Hepatocyte (in vitro differentiated cells): ENCODE measurements at regions not wholly inside any gene's neighbourhood (a gene's known extent, or its start where the extent isn't known, plus 50 kb on each side); places are given as distances from the start of the nearest gene placed in this dataset.

ENCODE experiments used
- EZH2 ChIP-seq: fragments of 200-600 bp; sonication (generic); IDR thresholded peaks from 2 replicates; pipeline ENCODE4 v1.6.1; 2016; ENCODE audit warnings: antibody characterized with exemption, mild to moderate bottlenecking, borderline replicate concordance
- EZH2phosphoT487 ChIP-seq: fragments of 200-600 bp; sonication (generic); IDR thresholded peaks from one replicate; pipeline ENCODE4 v1.6.1; 2018; ENCODE audit warnings: antibody characterized with exemption, mild to moderate bottlenecking, low read depth, moderate library complexity; ENCODE audit not compliant: unreplicated experiment, severe bottlenecking
- TF ChIP-seq, protein P1 (sequence below): fragments of 200-600 bp; sonication (generic); IDR thresholded peaks from 2 replicates; pipeline ENCODE4 v1.5.1; 2016; ENCODE audit warnings: antibody characterized with exemption, mild to moderate bottlenecking; ENCODE audit not compliant: poor library complexity

DNA sequence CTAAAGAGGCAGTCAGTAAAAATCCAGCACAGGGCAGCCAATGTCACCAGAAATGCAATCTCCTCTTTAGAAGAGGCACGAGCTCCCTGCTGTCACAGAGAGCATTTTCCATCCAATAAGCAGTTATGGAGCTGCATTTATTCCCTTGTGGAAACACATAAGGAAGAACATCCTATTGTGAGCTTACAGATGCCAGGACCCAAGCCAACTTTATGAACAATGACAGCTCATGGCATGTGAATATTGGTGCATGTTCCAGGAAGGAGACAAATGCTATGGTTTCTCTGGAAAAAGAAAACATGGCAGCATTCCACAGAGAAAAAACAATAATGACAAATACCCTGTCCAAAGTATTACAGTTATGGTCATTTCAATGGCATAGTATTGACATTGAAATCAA lies 955.6 kb downstream of the UQCRFS1 start:
- no peak for TF ChIP-seq EZH2phosphoT487
- TF ChIP-seq, protein P1, sequence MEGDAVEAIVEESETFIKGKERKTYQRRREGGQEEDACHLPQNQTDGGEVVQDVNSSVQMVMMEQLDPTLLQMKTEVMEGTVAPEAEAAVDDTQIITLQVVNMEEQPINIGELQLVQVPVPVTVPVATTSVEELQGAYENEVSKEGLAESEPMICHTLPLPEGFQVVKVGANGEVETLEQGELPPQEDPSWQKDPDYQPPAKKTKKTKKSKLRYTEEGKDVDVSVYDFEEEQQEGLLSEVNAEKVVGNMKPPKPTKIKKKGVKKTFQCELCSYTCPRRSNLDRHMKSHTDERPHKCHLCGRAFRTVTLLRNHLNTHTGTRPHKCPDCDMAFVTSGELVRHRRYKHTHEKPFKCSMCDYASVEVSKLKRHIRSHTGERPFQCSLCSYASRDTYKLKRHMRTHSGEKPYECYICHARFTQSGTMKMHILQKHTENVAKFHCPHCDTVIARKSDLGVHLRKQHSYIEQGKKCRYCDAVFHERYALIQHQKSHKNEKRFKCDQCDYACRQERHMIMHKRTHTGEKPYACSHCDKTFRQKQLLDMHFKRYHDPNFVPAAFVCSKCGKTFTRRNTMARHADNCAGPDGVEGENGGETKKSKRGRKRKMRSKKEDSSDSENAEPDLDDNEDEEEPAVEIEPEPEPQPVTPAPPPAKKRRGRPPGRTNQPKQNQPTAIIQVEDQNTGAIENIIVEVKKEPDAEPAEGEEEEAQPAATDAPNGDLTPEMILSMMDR, result no peak
- no peak for TF ChIP-seq EZH2
